LHCN-M2 (cell line): ENCODE measurements at regions not wholly inside any gene's neighbourhood (a gene's known extent, or its start where the extent isn't known, plus 50 kb on each side); places are given as distances from the start of the nearest gene placed in this dataset.
"Not testable (repeated sequence)": the region's sequence is repeated elsewhere in the genome, so short reads cannot be mapped to it uniquely, and the experiment has no call there.

Source experiments
- DNase-seq: peaks from one replicate; pipeline ENCODE4 v3.0.0-alpha.2; 2012; ENCODE audit warnings: low read depth

- not testable (repeated sequence) for DNase-seq
Measured at GRCh38 chr7:12931465-12931864, 244.0 kb downstream of the ARL4A start.

- no peak for DNase-seq
Measured at GRCh38 chr7:12939694-12940093, 252.3 kb downstream of the ARL4A start.

- no peak for DNase-seq
Measured at GRCh38 chr7:12941512-12941911, 254.1 kb downstream of the ARL4A start.

DNA sequence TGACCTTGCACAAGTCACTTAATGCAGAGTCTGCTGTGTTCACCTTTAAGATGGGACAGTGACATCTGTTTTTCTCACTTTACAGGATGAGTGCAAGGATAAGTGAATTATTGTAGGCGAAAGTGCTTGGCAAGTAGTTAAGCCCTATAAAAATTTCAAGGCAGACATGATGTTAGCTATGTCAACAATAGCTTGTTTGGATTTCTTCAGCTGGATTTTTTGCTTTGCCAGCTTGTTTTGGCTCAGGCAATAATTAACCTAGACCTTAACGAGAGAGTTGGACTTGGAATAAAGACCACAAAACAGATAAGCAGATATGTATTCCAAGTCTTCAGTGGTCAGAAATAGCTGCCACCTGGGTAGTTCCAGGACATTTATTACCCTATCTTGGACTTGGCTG is 255.2 kb downstream of the ARL4A start:
- DNase-seq: no peak

- DNase-seq: no peak
Measured at GRCh38 chr7:12943781-12944180, 256.3 kb downstream of the ARL4A start.

DNA sequence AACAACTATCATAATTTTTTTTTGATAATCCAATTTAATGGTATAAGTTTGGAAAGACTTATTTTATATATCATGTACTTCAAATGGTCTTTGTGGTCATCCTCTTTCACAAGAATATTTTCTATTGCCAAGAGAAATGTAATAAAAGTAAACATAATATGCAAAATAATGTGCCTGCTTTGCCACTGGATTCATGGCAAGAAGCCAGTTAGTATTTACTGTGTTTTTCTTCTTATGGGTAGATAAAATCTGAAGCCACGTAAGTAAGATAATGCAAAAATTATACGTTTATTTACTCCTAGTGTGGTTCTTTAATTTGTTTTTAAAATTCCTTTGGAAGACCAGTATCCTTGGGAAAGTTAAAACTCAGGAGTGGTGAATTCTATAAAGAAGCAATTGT is 258.5 kb downstream of the ARL4A start:
- no peak for DNase-seq

- DNase-seq: no peak
Measured at GRCh38 chr7:12947465-12947864, 260.0 kb downstream of the ARL4A start.

DNA sequence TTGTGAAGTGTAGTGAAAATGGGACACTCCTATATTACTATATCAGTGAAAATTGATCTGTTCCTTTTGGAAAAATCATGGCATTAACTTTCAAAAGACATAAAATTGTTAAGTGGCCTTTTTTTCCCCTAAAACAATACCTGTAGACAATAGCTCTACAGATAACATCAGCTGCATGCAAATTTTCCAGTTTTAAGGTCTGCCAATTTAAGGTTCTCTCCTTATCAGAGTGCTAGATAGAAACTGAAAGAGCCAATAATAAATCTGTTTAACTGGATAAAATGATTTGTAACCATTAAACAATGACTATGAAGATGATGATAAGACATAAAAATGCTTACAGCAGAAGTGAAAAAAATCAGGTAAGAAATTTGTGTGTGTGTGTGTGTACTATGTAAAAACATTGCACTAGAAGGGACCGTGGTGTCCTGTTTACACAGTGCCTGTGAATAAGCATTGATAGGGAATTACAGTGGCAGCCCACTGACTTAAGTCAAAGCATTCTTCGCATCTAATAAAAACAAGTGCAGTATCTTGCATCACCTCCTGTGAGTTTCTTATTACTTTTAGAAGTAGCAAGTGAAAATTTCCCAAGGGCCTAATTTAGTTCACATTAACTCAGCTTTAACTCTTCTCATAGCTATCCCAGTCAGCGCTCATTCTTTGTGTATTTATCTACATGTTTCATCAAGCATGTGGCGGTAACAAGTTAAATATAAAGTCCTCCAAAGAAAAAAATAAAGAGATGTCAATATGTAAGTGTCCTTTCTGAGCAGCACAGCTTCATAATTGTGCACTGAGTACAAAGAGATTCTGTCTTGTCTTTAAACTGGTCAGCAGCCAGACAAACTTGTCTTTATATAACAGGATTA is 261.9 kb downstream of the ARL4A start:
- peak; percentile 18 for DNase-seq

GRCh38 chr7:12951397-12951801 is 264.0 kb downstream of the ARL4A start:
- DNase-seq: peak; percentile 89

- no peak for DNase-seq
Measured at GRCh38 chr7:12954380-12955033, 267.1 kb downstream of the ARL4A start.

GRCh38 chr7:12957487-12957886 is 270.1 kb downstream of the ARL4A start:
- DNase-seq: no peak

- DNase-seq: no peak
Measured at GRCh38 chr7:12961910-12962480, 274.6 kb downstream of the ARL4A start.

DNA sequence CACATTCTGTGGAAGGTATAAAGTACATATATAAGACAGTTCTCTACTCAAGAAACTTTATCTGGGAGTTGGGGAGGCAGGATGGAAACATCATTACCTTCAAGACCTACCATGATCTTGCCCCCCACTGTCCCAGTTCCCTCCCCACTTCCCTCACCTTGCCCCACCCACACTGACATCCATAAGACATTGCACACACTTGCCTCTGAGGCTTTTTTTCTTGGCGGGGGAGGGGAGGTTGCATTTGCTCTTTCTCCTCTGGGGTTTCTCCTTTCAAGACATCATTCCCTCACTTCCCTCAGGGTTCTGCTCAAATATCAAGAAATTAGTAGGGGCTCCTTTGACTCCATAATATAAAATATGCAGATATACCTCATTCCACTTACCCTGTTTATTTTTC is 276.0 kb downstream of the ARL4A start:
- DNase-seq: no peak

GRCh38 chr7:12964836-12965235 is 277.4 kb downstream of the ARL4A start:
- no peak for DNase-seq

DNA sequence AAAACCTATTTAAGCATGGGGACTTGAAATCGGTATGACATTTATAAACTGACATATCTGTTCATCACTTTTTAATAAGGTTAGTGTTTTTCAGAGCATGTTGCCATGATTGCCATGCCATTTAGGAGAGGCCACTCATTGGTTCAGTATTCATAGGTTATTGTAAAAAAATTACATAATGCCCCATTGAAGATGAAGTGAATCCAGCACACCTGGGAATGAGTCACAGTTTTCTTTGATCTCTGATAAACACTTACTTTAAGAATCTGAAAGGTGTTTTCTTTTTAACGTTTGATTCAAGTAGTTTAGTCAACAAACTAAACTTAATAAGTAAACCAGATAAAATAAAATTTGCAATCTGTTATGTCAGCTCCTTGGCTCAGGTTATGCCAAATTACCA is 278.3 kb downstream of the ARL4A start:
- DNase-seq: no peak

GRCh38 chr7:12967322-12967721 is 279.9 kb downstream of the ARL4A start:
- DNase-seq: no peak

DNA sequence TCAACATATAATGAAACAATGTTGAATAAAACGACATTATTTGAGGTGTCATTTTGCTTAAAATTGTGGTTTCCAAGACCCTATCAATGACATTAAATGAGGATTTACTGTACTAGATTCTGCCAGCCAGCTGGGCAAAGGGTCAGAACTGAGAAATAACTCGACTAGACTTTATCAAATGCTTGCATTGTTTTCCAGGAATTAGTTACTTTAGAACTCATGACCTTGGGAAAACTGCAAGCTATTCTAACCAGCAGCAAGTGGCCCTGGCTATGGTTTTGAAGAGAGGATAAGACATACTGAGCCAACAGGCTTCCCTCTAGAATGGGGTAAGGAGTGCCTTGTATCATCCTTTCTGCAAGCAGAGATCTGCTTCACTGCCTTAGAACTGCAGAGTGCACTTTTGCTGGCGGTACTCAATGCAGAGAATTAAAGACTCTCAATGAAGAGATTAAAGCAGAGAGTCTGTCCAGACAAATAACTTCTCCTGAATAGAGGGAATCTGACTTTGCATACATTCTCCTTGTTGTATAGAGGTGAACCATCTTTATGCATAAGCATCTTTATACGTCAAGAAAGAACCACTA is 281.5 kb downstream of the ARL4A start:
- DNase-seq: no peak

DNA sequence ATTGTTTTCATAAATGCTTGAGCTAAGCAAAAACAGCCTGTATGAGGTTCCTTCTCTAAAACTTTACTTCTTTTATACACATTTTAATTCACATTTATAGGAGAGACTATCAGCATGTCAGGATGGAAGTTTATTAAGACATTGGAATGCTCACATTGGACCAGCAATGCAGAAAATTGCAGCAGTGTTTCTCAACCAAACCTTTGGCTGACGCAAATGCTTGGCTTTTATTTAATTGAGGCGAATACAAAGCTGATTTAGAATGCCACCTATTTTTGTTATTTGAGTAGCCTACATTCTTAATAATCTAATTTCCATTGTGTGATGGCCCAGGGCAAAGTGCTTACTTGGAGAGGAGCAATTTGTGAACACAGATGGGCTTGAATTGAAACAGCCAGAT is 283.2 kb downstream of the ARL4A start:
- no peak for DNase-seq

DNA sequence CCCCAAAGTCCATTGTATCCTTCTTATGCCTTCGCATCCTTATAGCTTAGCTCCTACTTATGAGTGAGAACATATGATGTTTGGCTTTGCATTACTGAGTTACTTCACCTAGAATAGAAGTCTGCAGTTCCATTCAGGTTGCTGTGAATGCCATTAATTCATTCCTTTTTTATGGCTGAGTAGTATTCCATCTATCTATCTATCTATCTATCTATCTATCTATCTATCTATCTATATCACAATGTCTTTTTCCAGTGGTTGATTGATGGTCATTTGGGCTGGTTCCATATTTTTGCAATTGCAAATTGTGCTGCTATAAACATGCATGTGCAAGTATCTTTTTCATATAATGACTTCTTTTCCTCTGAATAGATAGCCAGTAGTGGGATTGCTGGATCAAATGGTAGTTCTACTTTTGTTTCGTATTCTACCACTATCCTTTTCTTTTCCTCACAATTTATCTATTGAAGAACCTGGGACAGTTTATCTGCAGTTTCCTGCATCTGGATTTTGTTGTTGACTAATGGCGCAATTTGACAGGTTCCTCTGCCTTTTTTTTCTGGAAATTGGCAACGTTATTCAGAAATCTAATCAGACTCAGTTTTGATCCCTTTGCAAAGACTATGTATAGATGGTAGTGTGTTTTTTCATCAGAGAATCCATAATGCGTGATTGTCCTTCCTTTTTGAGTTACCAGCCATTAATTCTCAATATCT is 287.2 kb downstream of the ARL4A start:
- DNase-seq: no peak

DNA sequence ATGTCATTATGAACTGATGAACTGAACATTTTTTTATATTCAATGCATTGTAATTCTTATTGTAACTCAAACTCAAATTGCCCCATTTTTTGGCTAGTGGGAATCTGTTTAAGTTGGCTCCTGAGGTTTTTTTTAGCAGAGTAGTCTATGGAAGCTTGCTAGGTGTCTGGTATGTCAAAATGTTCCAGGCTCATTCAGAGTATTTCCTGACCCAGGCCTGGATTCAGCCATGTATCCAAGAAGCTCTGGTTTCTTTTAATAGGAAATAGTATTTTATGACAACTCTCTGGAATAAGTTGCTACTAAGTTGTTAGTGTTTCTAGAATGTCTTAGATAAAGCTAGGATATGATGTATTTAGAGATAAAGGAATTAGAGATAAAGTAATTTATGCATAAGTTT is 288.0 kb downstream of the ARL4A start:
- no peak for DNase-seq

DNA sequence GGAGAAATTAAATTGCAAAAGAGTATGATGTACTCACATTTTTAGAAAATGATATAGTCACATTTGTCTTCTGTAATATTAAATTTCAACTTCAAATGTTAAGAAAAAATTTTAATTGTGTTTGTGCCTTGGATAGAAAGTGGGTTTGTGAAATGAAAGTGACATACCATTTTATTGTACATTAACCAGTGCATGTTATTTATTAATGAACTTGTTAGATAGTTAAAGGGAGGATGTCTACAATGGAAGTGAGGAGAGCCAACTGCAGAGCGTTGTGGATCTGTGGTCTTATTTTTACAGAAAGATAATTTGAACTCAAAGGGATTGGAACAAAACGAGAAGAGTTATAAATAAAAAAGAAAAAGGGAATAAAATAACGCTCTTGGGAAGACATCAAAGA is 291.7 kb downstream of the ARL4A start:
- DNase-seq: no peak

DNA sequence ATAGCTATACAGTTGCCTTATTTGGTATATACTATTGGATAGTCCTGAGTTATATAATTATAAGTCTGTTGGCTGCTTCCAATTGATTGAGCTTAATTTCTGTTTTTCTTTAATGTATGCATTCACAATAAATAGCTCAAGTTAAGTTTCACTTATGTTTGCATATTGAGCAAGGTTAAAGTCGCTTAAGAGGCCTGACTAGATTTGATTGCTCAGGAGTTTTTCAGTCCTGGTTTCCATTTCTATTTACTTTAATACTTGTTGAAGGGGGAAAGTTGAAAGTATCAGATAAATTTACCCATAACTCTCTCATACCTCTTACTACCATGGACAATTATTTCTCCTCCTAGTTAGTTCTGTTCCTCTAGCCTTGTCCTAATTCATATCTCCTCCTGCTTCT is 294.7 kb downstream of the ARL4A start:
- no peak for DNase-seq
